HG03469 (cell line): ENCODE measurements at regions not wholly inside any gene's neighbourhood (a gene's known extent, or its start where the extent isn't known, plus 50 kb on each side); places are given as distances from the start of the nearest gene placed in this dataset.
"Not testable (repeated sequence)": the region's sequence is repeated elsewhere in the genome, so short reads cannot be mapped to it uniquely, and the experiment has no call there.

Experiments used
- ATAC-seq: cut with Tn5 transposase; IDR thresholded peaks from one replicate; pipeline ENCODE4 v1.9.1; 2021; ENCODE audit warnings: mild to moderate bottlenecking, moderate library complexity, moderate number of reproducible peaks; ENCODE audit not compliant: unreplicated experiment

GRCh38 chr16:88185406-88185805 lies 197.4 kb upstream of the ZNF469 start:
- not testable (repeated sequence) for ATAC-seq

GRCh38 chr16:88185976-88186888 lies 196.5 kb upstream of the ZNF469 start:
- ATAC-seq, result not testable (repeated sequence)

- ATAC-seq, result not testable (repeated sequence)
Measured at GRCh38 chr16:88186889-88187870, 195.6 kb upstream of the ZNF469 start.

GRCh38 chr16:88188171-88188895 lies 194.4 kb upstream of the ZNF469 start:
- ATAC-seq, result not testable (repeated sequence)

GRCh38 chr16:88190592-88191095 lies 192.1 kb upstream of the ZNF469 start:
- not testable (repeated sequence) for ATAC-seq

- not testable (repeated sequence) for ATAC-seq
Measured at GRCh38 chr16:88191168-88191567, 191.6 kb upstream of the ZNF469 start.

GRCh38 chr16:88192601-88193000 lies 190.2 kb upstream of the ZNF469 start:
- ATAC-seq, result no peak

- not testable (repeated sequence) for ATAC-seq
Measured at GRCh38 chr16:88193706-88194396, 188.9 kb upstream of the ZNF469 start.

GRCh38 chr16:88194397-88195268 lies 188.1 kb upstream of the ZNF469 start:
- ATAC-seq, result no peak

- ATAC-seq, result no peak
Measured at GRCh38 chr16:88195269-88195705, 187.5 kb upstream of the ZNF469 start.

- ATAC-seq, result no peak
Measured at GRCh38 chr16:88195911-88196465, 186.8 kb upstream of the ZNF469 start.

GRCh38 chr16:88196471-88197400 lies 186.0 kb upstream of the ZNF469 start:
- no peak for ATAC-seq

GRCh38 chr16:88197481-88198456 lies 185.0 kb upstream of the ZNF469 start:
- no peak for ATAC-seq

- not testable (repeated sequence) for ATAC-seq
Measured at GRCh38 chr16:88198457-88199295, 184.1 kb upstream of the ZNF469 start.
